ENCODE measurements at regions not wholly inside any gene's neighbourhood (a gene's known extent, or its start where the extent isn't known, plus 50 kb on each side); places are given as distances from the start of the nearest gene placed in this dataset.
A peak's percentile ranks its signal among the peaks of the same experiment; 100 is the strongest.
"Not testable (repeated sequence)": the region's sequence is repeated elsewhere in the genome, so short reads cannot be mapped to it uniquely, and the experiment has no call there.

- DNase-seq: no peak
Measured at GRCh38 chr3:139136469-139137202, 91.9 kb upstream of the PRR23C start.

GRCh38 chr3:139140553-139140952, 95.9 kb upstream of the PRR23C start:
- no peak for DNase-seq

DNA sequence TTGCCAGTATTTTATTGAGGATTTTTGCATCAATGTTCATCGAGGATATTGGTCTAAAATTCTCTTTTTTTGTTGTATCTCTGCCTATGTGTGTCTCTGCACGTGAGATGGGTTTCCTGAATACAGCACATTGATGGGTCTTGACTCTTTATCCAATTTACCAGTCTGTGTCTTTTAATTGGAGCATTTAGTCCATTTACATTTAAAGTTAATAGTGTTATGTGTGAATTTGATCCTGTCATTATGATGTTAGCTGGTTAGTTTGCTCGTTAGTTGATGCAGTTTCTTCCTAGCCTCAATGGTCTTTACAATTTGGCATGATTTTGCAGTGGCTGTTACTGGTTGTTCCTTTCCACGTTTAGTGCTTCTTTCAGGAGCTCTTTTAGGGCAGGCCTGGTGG, 101.3 kb upstream of the PRR23C start:
- DNase-seq: not testable (repeated sequence)

- DNase-seq: no peak
Measured at GRCh38 chr3:139151530-139151929, 106.8 kb upstream of the PRR23C start.

DNA sequence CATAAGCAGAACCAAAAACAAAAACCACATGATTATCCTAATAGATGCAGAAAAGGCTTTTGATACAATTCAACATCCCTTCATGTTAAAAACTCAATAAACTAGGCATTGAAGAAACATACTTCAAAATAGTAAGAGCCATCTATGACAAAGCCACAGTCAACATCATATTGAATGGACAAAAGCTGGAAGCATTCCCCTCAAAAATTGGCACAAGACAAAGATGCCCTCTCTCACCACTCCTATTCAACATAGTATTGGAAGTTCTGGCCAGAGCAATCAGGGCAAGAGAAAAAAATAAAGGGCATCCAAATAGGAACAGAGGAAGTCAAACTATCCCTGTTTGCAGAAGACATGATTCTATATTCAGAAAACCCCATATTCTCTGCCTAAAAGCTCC, 108.7 kb upstream of the PRR23C start:
- not testable (repeated sequence) for DNase-seq

- no peak for DNase-seq
Measured at GRCh38 chr3:139157161-139157932, 112.7 kb upstream of the PRR23C start.

DNA sequence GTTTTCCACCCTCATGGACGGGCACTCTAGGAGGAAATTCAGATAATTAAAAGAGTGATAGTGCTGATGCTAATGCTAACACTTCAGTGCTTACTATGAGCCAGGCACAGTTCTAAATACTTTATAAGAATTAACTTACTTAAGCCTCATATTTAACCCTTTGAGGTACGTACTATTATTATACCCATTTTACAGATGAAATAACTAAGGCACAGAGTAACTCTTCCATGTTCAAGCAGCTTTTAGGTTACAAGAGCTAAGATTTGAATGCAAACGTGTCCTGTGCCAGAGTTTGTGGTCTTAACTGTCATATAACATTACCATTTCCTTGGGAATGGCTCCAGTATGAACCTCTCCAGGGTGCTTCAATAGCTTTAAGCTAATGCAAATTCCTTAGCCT, 114.7 kb upstream of the PRR23C start:
- DNase-seq: no peak

DNA sequence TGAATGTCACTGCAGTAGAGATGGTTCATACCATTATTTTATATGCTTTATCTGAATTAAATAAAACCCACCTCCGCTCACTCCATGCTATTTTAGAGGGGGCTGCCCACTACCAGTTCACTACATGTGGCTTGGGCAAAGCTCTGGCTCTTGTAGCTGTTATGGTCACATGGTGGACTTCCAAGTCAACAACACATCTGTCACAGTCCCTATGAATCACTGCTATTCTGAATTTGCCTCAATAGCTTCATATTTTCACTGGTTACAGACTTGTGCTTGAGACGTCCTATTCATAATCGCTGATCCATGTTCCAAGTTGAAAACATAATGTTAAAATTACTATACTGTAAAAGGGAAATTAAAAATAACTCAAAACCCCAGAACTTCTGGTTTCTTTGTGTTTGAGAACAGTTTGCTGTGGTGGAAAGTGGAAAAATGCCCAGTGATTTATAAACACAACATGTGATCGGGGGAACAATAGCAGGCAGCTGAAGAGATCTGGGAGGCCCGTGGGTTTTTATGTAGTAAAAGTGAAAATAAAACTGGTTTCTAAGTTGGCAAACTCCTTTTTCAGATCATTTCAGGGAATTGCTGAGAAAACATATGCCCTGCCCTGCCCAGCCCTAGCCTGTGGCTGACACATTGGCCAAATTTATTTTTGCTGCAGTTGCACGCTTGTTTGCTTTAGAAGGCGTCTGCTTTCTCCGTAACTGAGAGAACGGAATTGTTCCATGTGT, 128.8 kb upstream of the PRR23C start:
- peak; percentile 72 for DNase-seq

GRCh38 chr3:139180489-139180888, 135.8 kb upstream of the PRR23C start:
- no peak for DNase-seq

DNA sequence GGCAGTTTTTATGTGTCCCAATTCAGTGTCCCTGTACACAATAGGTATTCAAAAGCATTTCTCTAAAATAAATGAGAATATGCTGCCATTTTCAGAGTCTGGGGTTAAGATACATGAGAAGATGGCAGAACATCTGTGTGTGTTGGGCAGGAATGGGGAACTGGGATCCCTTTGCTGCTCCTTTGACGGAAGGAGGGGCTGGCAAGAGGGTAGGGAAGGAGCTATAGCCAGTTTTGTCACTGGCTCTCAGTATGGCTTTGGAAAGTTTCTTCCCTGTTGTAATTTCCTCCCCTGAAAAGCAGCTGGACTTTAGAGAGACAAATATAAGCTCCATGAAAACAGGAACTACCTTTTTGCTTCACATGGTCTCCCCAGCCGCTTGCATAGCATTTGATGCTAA, 137.5 kb upstream of the PRR23C start:
- DNase-seq: no peak

DNA sequence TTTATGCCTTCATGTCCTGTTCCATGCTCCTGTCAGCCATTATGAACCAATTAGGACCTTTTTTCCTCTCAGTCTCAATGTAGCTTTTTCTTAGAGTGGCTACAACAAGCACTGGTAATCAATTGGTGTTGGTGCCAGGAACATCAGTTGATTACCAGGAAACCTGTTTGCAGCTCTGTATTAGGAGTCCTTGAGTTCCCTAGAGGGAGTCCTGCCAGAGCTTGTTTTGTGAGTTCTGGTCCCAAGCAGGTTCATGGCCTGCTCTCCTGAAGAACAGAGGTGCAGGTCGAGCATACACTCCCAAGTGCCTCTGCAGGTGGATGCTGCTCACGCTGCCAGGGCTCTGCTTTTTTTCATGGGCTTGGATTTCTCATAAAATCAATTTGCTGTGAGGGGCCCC, 137.9 kb upstream of the PRR23C start:
- no peak for DNase-seq

DNA sequence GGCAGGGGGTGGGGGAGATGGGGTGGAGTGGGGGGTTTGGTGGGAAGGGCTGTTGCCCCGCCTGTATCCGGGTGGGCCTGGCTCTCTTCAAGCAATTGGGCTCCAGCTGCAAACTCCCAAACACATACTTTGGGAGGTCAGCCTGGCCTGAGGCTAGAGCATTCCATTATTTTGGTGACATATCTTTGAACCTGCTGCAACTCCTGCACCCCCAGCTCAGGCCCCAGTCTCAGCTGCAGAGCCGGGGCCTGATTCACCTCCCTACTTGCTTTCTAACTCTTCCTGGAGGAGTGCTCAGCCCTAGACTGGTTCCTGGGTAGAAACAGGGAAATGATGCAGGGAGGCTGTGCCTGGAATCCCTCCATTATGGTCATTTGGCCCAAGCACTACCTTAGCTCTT, 140.8 kb upstream of the PRR23C start:
- DNase-seq: no peak

- no peak for DNase-seq
Measured at GRCh38 chr3:139187154-139187553, 142.5 kb upstream of the PRR23C start.

DNA sequence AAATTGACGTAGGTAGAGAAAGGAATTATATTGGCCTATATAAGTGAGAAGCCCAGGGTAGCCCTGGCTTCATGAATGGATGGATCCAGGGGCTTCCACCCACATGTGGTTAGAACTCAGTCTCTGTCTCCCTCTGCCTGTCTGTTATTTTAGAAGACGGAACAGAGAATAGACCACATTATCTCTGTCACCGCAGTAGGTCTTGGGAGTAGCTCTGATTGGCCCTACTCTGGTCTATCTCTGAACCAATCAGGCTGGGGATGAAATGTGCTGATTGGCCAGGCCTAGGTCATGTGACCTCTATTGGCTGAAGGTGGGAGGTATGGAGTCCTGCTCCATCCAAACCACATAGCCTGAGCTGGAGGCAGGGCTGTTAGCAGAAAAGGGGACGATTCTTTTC, 143.0 kb upstream of the PRR23C start:
- DNase-seq: no peak

DNA sequence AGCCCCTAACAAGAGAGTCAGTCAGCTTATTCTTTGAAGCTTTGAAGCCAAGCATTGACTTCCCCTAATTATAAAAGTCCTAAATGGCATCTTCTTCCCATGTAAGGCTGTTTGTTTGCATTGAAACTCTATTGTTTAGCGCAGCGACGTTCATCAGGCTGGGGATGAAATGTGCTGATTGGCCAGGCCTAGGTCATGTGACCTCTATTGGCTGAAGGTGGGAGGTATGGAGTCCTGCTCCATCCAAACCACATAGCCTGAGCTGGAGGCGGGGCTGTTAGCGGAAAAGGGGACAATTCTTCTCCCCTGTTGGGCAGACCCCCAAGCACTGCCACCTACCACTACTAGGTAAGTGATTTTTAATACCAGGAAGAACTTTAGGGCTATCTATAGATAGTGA, 145.3 kb upstream of the PRR23C start:
- DNase-seq: no peak

GRCh38 chr3:139194421-139194820, 149.4 kb upstream of the MRPS22 start:
- not testable (repeated sequence) for DNase-seq

- not testable (repeated sequence) for DNase-seq
Measured at GRCh38 chr3:139196146-139196545, 147.7 kb upstream of the MRPS22 start.

GRCh38 chr3:139197251-139197650, 146.6 kb upstream of the MRPS22 start:
- no peak for DNase-seq

DNA sequence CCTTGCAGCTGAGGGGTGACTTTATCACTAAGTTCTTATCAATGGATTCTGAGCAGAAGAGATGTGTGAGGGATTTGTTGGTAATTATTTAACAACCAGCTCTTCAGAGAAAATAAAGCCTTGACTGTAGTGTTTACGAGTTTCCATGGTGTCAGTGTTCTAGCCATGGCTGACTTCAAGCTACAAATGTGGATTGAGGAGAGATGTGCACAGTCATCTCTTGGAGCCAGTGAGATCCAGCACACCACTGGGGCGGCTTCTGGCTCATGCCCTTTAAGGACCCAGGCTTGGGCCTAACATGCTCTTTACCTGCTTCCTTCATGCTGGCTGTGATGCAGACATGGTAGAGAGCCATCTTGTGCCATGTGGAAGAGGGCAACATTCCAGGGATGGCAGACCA, 145.6 kb upstream of the MRPS22 start:
- no peak for DNase-seq

DNA sequence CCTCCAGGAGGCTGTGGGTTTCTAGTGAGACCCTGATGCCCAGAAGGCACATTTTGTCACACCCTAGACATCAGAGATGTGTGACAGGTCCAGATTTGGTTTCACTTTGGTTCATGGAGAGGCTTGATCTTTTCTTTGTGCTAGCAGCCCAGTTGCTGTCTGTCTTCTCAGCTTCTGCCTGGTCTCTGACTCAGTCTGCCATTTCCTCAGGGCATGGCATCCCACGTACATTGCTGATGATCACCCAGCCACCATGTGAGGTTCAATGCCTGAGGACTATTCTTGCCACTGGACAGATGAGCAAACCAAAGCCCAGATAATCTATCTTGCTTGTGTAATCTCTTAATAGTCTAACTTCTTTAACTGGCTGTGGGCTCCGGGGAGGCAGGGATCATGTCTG, 144.9 kb upstream of the MRPS22 start:
- DNase-seq: no peak

DNA sequence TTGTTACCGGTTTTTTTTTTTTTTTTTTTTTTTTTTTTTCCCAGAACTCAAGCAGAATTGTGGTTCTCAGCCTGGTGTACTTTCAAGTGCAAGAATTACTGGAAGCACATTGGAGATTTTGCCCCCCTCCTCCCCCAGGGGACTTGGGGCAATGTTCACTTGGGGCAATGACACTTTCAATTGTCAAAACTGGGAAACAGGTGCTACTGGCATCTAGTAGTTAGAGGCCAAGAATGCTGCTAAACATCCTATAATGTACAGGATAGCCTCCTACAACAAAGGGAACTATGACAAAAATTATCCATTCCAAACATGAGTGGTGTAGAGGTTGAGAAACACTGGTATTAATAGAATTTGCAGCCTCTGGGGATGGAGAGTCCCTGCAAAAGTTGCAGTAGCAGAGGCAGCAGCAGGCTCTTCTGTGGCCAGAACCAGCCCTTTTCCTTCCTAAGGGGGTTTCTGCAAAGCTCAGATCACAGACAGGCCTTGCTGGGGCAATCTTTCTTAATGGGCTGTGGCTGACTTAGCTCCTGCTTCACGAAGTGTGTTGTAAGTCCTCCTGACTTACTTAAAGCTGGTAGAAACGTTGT, 144.3 kb upstream of the MRPS22 start:
- DNase-seq: no peak

- DNase-seq: no peak
Measured at GRCh38 chr3:139201446-139202225, 142.2 kb upstream of the MRPS22 start.

Data from NCI-H446 treated with DMSO at 0.1 percent for 48 hours (cell line).